Central memory CD4-positive, alpha-beta T cell (primary cell): ENCODE measurements at regions not wholly inside any gene's neighbourhood (a gene's known extent, or its start where the extent isn't known, plus 50 kb on each side); places are given as distances from the start of the nearest gene placed in this dataset.
A peak's percentile ranks its signal among the peaks of the same experiment; 100 is the strongest.

Source experiments
- DNase-seq: peaks from one replicate; pipeline ENCODE4 v3.0.0; 2022

DNA sequence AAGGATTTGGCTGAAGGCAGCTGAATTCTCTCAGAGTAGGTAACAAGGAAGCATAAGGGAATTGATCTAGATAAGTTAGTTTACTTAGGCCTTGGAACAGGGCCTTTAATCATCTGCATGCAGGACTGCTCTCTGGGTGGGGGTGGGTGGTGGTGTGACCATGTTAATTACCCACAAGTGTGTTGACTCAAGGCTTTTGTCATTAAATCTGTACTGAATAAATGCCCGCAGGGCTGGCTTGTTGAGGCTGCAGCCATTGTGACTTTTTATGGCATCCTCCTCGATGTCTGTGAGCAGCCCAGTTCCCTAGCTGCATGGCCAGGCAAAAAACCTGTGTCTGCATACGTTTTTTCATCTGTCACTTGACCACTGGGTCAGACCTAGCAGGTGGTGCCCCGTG, 63.5 kb upstream of the ASCC3 start:
- no peak for DNase-seq

GRCh38 chr6:100946021-100946540, 65.0 kb upstream of the ASCC3 start:
- no peak for DNase-seq

DNA sequence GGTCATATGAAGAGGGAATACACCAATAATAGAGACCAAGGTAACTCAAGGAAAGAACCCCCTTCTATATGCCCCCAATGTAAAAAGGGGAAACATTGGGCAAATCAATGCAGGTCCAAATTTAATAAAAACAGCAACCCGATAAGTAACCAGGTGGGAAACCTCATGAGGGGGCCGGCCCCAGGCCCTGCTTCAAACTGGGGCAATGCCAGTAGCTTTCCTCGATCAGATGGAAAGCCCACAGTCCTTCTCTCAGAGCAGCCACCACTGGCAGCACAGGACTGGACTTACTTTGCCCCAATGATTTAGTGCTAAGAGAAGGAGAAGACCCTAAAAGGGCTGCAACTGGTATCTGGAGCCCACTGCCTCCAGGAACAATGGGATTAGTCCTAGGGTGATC, 65.6 kb upstream of the ASCC3 start:
- no peak for DNase-seq

DNA sequence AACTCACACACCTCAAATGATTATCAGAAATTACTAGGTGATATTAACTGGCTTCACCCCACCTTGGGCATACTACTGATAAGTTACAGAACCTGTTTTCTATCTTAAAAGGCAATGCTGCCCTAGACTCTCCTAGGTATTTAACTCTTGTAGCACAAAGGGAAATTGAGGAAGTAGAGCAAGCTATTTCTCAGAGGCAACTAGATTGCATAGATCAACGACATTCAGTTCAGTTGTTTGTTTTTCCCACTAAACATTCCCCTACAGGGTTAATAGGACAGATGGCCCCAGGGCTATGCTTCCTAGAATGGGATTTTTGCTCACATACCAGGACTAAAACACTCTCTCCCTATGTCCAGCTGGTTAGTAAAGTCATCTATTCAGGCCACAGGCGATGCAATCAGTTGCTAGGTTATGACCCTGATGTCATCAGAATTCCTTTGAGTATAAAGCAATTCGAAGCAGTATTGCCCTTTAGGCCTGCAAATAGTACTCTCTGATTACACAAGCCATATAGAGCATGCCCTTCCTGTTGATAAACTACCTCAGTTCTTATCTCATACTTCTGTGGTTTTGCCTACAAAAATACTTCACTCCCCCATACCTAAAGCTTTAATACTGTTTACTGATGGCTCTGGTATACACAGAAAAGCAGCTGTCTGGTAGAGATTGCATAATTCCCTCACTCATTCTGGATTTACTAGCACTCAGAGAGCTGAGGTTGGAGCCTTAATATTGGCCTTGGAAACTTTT, 67.4 kb upstream of the ASCC3 start:
- no peak for DNase-seq

DNA sequence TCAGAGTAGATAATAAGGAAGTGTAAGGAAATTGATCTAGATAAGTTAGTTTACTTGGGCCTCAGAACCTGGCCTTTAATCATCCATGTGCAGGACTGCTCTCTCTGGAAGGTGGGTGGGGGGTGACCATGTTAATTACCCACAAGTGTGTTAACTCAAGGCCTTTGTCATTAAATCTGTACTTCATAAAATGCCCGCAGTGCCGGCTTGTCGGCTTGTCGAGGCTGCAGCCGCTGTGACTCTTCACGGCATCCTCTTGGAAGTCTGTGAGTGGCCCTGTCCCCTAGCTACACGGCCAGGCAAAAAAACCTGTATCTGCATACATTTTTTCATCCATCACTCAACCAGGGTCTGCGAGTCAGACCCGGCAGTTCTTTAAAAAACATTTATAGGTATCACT, 70.9 kb upstream of the ASCC3 start:
- no peak for DNase-seq

GRCh38 chr6:100959280-100959679, 78.2 kb upstream of the ASCC3 start:
- no peak for DNase-seq

DNA sequence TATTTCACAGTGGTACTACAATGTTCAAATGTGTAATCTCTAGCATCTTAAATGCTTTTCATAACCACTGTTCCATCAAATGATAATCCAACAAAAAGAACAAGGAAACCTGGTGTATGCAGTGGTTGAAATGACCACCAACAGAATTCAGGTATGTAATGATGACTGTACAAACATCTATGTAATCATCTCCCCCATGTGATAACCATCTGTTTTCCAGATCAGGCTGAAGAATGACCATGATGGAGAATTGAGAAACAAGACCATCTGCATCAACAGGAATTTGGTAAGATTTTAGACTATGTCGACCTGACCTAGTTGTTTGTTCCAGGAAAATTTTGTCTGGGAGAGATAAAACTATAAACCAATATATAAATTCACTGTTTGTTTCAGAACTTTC, 81.3 kb upstream of the ASCC3 start:
- no peak for DNase-seq

- DNase-seq: no peak
These were observed 83.9 kb upstream of the ASCC3 start for GRCh38 chr6:100965067-100965466.

- no peak for DNase-seq
These were observed 87.8 kb upstream of the ASCC3 start for GRCh38 chr6:100968949-100969348.

DNA sequence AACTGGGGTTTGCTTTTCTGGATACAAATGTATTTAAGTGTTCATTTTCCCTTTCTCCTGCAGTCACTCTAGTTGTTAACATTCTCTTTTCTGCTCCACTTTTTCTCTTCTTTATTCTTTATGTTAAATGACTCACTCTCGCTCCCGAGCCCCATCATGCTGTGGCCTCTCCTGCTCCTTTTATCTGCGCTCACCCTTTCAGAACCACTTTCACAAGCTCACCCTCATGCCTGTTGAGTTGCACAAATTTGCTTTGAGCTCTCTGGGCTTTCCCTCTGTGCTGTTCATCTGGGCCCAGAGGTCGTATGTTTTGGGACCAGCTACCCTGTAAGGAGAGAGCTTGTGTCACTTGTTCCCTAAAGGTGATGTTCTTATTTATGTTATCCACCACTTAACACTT, 98.1 kb upstream of the ASCC3 start:
- DNase-seq: no peak

GRCh38 chr6:100980949-100981348, 99.8 kb upstream of the ASCC3 start:
- no peak for DNase-seq

DNA sequence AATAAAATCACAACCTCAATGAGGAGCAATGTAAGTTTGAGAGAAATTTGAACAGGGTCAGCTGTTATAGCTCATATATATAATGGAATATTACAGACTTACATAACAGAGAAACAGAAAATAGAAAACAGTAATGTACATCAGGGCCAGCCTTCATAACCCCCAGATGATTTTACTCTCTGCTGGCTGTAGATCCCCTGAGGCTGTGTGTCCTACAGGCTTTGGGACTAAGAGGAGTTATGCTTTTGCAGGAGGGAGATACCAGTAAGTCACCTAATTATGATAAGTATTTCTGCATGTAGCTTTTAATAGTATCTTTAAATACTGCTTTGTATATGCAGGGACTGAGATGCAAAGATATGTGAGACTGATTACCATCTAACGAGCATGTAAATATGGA, 105.8 kb upstream of the ASCC3 start:
- DNase-seq: no peak

- DNase-seq: no peak
These were observed 106.4 kb upstream of the ASCC3 start for GRCh38 chr6:100987556-100987955.

DNA sequence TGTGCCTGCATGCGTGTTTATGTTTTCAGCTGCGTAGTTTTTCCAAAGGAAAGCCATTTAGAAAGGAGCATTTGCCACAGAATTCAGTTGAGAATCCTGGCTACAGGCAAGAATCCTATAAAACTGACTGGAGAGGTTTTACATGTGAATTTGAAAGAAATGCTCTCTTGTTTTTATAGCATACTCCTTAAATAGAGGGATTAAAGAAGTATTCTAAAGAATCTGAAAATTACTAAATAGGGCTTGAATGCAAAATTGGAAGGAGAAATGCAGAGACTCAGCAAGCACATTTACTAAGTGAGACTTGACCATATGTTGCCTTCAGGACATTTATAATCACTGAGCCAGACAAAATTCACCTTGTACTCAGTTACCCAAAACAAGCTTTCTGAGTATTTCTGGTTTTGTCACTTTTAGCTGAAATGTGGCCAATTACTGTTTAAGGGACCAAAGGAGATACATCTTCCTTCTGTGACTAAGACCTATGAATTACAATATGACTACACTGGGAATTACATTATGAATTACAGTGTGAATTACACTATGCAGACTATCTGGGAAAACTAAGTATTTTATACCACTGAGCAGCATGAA, 107.4 kb upstream of the ASCC3 start:
- DNase-seq: no peak

DNA sequence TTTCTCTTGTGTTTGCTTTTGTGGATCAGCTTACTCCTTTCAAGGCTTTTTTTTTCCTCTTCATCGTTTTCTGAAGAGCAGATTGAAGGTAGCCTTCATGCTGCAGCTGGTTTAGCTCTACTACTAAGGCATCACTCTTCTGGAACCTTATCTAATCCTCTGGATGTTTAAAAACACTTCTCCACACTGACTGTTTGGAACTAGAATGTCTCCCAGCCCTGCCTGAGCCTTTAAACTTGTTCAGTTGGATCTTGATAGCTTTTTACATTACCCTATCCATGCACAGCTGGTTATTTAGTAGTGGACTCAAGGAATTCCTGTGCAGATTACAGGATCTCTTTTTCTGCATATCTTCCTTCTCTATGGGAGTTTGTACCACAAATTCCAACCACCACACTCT, 108.9 kb upstream of the ASCC3 start:
- DNase-seq: no peak

DNA sequence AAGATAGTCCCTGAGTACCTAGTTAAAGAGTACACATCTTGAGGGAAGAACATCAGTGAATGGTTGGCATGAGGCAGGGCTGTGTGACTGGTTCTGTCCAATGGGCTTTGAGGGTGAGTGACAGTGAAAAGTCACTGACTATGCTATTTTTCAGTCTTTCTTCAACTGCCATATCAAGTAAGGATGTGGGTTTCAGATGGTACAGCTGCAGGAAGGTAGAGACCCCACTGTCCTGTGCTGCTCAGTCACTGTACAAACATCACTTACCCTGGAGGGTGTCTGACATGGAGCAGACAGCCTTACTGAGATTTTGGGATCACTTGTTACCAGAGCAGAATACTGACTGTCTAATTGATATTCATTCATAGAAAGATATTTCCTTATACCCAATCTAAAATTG, 115.3 kb upstream of the ASCC3 start:
- DNase-seq: no peak

GRCh38 chr6:100998111-100998510, 117.0 kb upstream of the ASCC3 start:
- DNase-seq: no peak

GRCh38 chr6:100999034-100999597, 118.0 kb upstream of the ASCC3 start:
- no peak for DNase-seq

DNA sequence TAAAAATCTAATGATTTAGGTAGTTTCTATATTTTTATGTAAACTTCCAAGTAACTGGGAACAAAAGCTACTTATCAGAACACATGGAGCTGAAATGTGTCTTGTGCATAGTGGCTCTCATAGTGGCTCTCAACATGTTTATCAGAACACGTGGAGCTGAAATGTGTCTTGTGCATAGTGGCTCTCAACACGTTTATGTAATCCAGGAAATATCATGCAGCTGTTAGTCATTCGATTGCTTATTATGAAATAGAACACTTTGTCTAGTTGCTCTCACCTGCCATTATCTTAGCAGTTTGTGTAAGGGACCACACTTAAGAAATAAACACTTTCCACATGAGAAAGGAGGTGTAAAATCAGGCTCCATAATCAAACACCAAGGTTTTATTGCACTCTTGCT, 119.2 kb upstream of the ASCC3 start:
- DNase-seq: no peak

GRCh38 chr6:101001012-101001411, 119.9 kb upstream of the ASCC3 start:
- no peak for DNase-seq

DNA sequence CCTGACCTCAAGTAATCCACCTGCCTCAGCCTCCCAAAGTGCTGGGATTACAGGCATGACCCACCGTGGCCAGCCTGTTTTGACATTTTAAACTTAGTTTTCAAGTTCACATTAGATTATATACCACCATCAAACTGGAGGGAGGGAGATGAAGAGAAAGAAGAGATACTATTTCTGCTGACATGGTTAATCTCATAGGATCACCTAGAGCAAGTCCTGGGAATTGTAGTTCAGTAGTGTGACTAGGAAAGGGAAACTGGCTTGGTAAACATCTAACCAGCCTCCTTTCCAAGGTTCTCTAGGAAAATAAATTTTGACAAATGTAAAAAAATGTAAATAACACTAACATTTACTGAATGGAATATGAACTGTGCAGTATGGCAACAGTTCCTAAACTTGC, 120.5 kb upstream of the ASCC3 start:
- no peak for DNase-seq

GRCh38 chr6:101003075-101003474, 121.9 kb upstream of the ASCC3 start:
- no peak for DNase-seq

DNA sequence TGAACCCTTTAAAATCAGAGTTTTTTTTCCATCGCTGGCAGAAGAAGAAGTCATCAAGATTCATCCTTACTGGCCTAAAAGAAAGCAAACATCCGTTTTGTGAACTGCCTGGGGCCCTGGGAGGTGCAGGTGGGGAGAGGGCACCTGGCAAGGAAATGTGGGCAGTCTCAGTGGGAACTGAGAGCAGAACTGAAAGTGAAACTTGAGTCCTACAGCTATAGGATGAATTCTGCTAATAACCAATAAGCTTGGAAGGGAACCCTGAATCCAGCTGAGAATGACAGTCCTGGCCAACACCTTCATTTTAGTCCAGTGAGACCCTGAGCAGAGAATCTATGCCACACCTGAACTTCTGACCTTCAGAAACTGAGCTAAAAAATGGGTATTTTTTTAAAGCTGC, 130.1 kb upstream of the ASCC3 start:
- DNase-seq: peak; percentile 14

GRCh38 chr6:101013612-101014195, 132.6 kb upstream of the ASCC3 start:
- DNase-seq: no peak
